ENCODE measurements at regions not wholly inside any gene's neighbourhood (a gene's known extent, or its start where the extent isn't known, plus 50 kb on each side); places are given as distances from the start of the nearest gene placed in this dataset.

DNA sequence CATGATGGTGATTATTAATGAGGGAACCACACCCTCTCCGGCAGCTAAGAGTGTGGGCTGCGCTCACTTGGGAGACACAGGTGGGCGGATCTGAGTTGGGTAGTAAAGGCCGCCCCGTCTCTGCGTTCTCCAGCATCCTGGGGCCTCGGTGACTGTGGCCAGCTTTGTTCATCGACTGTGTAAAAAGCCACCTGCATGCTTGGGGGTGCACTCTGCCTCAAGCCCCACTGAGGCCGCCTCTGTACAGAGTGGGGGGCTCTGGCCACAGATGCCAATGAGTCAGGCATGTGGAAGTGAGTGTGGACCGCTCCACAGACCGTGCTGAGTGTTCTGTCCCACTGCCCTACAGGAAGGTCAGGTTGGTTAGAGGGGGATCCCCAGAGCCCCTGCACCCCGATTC lies 192.7 kb downstream of the SHANK2 start:
- POLR2A ChIA-PET: no interaction called here
- intact Hi-C loops (cut with micrococcal nuclease; ENCODE audit: unreplicated experiment): no loop called here
- DNase-seq (ENCODE audit: low read depth, low spot score) (no peak), ATAC-seq (no peak)
- Histone ChIP-seq H3K27me3 (ENCODE audit: control insufficient read depth, insufficient read depth, low read length) (no peaks in the 10 kb centered on the region; the same call in 1 of the 2 replicates), H3K4me3 (ENCODE audit: low read depth in 2 of 2, low read length in 2 of 2) (no peak overlapping the region), H3K27ac (ENCODE audit: low read length) (no peak overlapping the region), H3K9me3 (ENCODE audit: control insufficient read depth, insufficient read depth, low read depth, low read length) (no peaks in the 10 kb centered on the region), H3K4me1 (ENCODE audit: control insufficient read depth, insufficient read depth, low read length) (no peaks in the 10 kb centered on the region), H3K36me3 (ENCODE audit: control insufficient read depth, insufficient read depth, low read length) (no peaks in the 10 kb centered on the region)
- in situ Hi-C loops (cut with HindIII; ENCODE audit: low pct_unique_long_range_greater_than_20kb, low sequenced_read_pairs): no loop called here
- TF ChIP-seq SIN3A (IDR thresholded peaks at IDR 0.05; ENCODE audit: borderline replicate concordance, insufficient read depth, low read depth, low read length): no peak
- TF ChIP-seq TCF7L2 (IDR thresholded peaks at IDR 0.05; ENCODE audit: low read depth, low read length): no peak
- TF ChIP-seq, protein P1, sequence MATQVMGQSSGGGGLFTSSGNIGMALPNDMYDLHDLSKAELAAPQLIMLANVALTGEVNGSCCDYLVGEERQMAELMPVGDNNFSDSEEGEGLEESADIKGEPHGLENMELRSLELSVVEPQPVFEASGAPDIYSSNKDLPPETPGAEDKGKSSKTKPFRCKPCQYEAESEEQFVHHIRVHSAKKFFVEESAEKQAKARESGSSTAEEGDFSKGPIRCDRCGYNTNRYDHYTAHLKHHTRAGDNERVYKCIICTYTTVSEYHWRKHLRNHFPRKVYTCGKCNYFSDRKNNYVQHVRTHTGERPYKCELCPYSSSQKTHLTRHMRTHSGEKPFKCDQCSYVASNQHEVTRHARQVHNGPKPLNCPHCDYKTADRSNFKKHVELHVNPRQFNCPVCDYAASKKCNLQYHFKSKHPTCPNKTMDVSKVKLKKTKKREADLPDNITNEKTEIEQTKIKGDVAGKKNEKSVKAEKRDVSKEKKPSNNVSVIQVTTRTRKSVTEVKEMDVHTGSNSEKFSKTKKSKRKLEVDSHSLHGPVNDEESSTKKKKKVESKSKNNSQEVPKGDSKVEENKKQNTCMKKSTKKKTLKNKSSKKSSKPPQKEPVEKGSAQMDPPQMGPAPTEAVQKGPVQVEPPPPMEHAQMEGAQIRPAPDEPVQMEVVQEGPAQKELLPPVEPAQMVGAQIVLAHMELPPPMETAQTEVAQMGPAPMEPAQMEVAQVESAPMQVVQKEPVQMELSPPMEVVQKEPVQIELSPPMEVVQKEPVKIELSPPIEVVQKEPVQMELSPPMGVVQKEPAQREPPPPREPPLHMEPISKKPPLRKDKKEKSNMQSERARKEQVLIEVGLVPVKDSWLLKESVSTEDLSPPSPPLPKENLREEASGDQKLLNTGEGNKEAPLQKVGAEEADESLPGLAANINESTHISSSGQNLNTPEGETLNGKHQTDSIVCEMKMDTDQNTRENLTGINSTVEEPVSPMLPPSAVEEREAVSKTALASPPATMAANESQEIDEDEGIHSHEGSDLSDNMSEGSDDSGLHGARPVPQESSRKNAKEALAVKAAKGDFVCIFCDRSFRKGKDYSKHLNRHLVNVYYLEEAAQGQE (IDR thresholded peaks at IDR 0.05; ENCODE audit: insufficient read depth in 1 of 2, low read depth in 2 of 2, low read length in 1 of 2): no peak
- TF ChIP-seq POLR2AphosphoS5 (IDR thresholded peaks at IDR 0.05; ENCODE audit: low read depth, low read length): no peak
- TF ChIP-seq, protein P2, sequence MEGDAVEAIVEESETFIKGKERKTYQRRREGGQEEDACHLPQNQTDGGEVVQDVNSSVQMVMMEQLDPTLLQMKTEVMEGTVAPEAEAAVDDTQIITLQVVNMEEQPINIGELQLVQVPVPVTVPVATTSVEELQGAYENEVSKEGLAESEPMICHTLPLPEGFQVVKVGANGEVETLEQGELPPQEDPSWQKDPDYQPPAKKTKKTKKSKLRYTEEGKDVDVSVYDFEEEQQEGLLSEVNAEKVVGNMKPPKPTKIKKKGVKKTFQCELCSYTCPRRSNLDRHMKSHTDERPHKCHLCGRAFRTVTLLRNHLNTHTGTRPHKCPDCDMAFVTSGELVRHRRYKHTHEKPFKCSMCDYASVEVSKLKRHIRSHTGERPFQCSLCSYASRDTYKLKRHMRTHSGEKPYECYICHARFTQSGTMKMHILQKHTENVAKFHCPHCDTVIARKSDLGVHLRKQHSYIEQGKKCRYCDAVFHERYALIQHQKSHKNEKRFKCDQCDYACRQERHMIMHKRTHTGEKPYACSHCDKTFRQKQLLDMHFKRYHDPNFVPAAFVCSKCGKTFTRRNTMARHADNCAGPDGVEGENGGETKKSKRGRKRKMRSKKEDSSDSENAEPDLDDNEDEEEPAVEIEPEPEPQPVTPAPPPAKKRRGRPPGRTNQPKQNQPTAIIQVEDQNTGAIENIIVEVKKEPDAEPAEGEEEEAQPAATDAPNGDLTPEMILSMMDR (IDR thresholded peaks at IDR 0.05): no peak
- BruUV-seq (replicated peaks): no TSS peak
- CTCF ChIA-PET: no interaction called here

DNA sequence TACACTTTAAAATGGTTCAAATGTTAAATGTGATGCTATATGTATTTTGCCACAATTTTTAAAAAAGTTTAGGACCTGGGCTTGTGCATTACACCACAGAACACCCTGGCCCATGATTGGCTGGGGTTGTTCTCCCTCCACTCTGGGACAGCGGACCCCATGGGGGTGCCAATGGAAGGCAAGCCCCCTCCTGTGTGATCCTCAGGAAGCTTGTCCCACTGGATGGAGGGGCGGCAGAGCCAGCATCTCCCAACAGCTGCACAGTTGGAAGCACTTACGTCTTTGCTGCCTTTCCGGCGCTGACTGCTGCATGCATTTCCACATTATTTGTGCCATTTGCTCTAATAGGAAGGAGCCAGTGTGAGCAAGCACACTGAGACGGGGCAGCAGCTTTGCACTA lies 196.5 kb downstream of the SHANK2 start:
- CTCF ChIA-PET: no interaction called here
- Histone ChIP-seq H3K4me3 (ENCODE audit: low read depth in 2 of 2, low read length in 2 of 2) (no peak overlapping the region), H3K36me3 (ENCODE audit: control insufficient read depth, insufficient read depth, low read length) (no peaks in the 10 kb centered on the region), H3K27ac (ENCODE audit: low read length) (no peak overlapping the region), H3K27me3 (ENCODE audit: control insufficient read depth, insufficient read depth, low read length) (no peaks in the 10 kb centered on the region; the same call in 1 of the 2 replicates), H3K9me3 (ENCODE audit: control insufficient read depth, insufficient read depth, low read depth, low read length) (no peaks in the 10 kb centered on the region), H3K4me1 (ENCODE audit: control insufficient read depth, insufficient read depth, low read length) (no peaks in the 10 kb centered on the region)
- in situ Hi-C loops (cut with HindIII; ENCODE audit: low pct_unique_long_range_greater_than_20kb, low sequenced_read_pairs): no loop called here
- BruUV-seq (replicated peaks): no TSS peak
- ATAC-seq (no peak), DNase-seq (ENCODE audit: low read depth, low spot score) (no peak)
- POLR2A ChIA-PET: no interaction called here
- TF ChIP-seq, protein P2 (IDR thresholded peaks at IDR 0.05): no peak
- TF ChIP-seq SIN3A (IDR thresholded peaks at IDR 0.05; ENCODE audit: borderline replicate concordance, insufficient read depth, low read depth, low read length): no peak
- TF ChIP-seq TCF7L2 (IDR thresholded peaks at IDR 0.05; ENCODE audit: low read depth, low read length): no peak
- intact Hi-C loops (cut with micrococcal nuclease; ENCODE audit: unreplicated experiment): no loop called here
